K562 (cell line): ENCODE measurements at regions not wholly inside any gene's neighbourhood (a gene's known extent, or its start where the extent isn't known, plus 50 kb on each side); places are given as distances from the start of the nearest gene placed in this dataset.

Source experiments
- KLF16 ChIP-seq: IDR thresholded peaks from 2 replicates; pipeline ENCODE4 v1.6.1; 2016; ENCODE audit warnings: antibody characterized with exemption
- MAZ ChIP-seq, 2 experiments: fragments of 450-650 bp in 1 of 2; sonication (generic) in 1 of 2; formaldehyde crosslinking; IDR thresholded peaks in 1 of 2; conservative IDR thresholded peaks in 1 of 2; 2 replicates each; pipeline versions ENCODE4 v1.4.0 to v1.5.0; 2020; ENCODE audit warnings: mild to moderate bottlenecking in 1 of 2, missing genetic modification reagents in 1 of 2
- NFE2L1 ChIP-seq: fragments of 450-650 bp; IDR thresholded peaks from 2 replicates; pipeline ENCODE4 v1.6.1; 2016; ENCODE audit warnings: missing genetic modification characterization, low read depth, mild to moderate bottlenecking, missing compliant biosample characterization, moderate library complexity, borderline replicate concordance
- RNF219 ChIP-seq: fragments of 250-450 bp; sonication (Bioruptor Pico); IDR thresholded peaks from 2 replicates; pipeline ENCODE4 v1.5.0; 2022; ENCODE audit warnings: mild to moderate bottlenecking
- THRAP3 ChIP-seq: fragments of 450-650 bp; IDR thresholded peaks from 2 replicates; pipeline ENCODE4 v1.6.1; 2016; ENCODE audit warnings: mild to moderate bottlenecking, inconsistent platforms, borderline replicate concordance
- ZC3H8 ChIP-seq: fragments of 450-650 bp; IDR thresholded peaks from 2 replicates; pipeline ENCODE4 v1.6.1; 2017
- ZNF277 ChIP-seq: fragments of 250-450 bp; sonication (Bioruptor Pico); IDR thresholded peaks from 2 replicates; pipeline ENCODE4 v1.8.0; 2022; ENCODE audit warnings: inconsistent platforms, mild to moderate bottlenecking, moderate library complexity, borderline replicate concordance
- ZNF766 ChIP-seq: fragments of 200-800 bp; sonication (Bioruptor generic); conservative IDR thresholded peaks from 2 replicates; pipeline ENCODE4 v1.6.1; 2016; ENCODE audit warnings: missing genetic modification characterization, missing compliant biosample characterization
- TF ChIP-seq, protein P1 (sequence below): IDR thresholded peaks from 3 replicates; pipeline ENCODE4 v1.6.1; 2011; ENCODE audit warnings: borderline replicate concordance, mild to moderate bottlenecking, moderate library complexity; ENCODE audit not compliant: insufficient read length; ENCODE audit errors: extremely low read depth
- TF ChIP-seq, protein P2 (sequence below), 2 experiments: fragments of 450-650 bp; IDR thresholded peaks; 2 replicates each; pipeline ENCODE4 v1.6.1; 2016; ENCODE audit warnings: mild to moderate bottlenecking in 2 of 2, borderline replicate concordance in 1 of 2, low read depth in 1 of 2, moderate library complexity in 1 of 2

- TF ChIP-seq ZNF277 (CRISPR knock-in tag) (no peak), MAZ (CRISPR knock-in tag; conservative IDR thresholded peaks at IDR 0.05 in 1 of 2, IDR thresholded peaks at IDR 0.05 in 1 of 2) (0 out of 4 replicates have a peak, but pooled peaks of 1 of the 2 experiments have one; percentile 26), THRAP3 (no peak), ZC3H8 (no peak), ZNF766 (0 out of 2 replicates have a peak, but pooled peaks have one; percentile 62), NFE2L1 (tag) (no peak), KLF16 (0 out of 2 replicates have a peak, but pooled peaks have one; percentile 38), RNF219 (CRISPR knock-in tag) (no peak)
- TF ChIP-seq, protein P1, sequence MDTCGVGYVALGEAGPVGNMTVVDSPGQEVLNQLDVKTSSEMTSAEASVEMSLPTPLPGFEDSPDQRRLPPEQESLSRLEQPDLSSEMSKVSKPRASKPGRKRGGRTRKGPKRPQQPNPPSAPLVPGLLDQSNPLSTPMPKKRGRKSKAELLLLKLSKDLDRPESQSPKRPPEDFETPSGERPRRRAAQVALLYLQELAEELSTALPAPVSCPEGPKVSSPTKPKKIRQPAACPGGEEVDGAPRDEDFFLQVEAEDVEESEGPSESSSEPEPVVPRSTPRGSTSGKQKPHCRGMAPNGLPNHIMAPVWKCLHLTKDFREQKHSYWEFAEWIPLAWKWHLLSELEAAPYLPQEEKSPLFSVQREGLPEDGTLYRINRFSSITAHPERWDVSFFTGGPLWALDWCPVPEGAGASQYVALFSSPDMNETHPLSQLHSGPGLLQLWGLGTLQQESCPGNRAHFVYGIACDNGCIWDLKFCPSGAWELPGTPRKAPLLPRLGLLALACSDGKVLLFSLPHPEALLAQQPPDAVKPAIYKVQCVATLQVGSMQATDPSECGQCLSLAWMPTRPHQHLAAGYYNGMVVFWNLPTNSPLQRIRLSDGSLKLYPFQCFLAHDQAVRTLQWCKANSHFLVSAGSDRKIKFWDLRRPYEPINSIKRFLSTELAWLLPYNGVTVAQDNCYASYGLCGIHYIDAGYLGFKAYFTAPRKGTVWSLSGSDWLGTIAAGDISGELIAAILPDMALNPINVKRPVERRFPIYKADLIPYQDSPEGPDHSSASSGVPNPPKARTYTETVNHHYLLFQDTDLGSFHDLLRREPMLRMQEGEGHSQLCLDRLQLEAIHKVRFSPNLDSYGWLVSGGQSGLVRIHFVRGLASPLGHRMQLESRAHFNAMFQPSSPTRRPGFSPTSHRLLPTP: no peak
- TF ChIP-seq, protein P2, sequence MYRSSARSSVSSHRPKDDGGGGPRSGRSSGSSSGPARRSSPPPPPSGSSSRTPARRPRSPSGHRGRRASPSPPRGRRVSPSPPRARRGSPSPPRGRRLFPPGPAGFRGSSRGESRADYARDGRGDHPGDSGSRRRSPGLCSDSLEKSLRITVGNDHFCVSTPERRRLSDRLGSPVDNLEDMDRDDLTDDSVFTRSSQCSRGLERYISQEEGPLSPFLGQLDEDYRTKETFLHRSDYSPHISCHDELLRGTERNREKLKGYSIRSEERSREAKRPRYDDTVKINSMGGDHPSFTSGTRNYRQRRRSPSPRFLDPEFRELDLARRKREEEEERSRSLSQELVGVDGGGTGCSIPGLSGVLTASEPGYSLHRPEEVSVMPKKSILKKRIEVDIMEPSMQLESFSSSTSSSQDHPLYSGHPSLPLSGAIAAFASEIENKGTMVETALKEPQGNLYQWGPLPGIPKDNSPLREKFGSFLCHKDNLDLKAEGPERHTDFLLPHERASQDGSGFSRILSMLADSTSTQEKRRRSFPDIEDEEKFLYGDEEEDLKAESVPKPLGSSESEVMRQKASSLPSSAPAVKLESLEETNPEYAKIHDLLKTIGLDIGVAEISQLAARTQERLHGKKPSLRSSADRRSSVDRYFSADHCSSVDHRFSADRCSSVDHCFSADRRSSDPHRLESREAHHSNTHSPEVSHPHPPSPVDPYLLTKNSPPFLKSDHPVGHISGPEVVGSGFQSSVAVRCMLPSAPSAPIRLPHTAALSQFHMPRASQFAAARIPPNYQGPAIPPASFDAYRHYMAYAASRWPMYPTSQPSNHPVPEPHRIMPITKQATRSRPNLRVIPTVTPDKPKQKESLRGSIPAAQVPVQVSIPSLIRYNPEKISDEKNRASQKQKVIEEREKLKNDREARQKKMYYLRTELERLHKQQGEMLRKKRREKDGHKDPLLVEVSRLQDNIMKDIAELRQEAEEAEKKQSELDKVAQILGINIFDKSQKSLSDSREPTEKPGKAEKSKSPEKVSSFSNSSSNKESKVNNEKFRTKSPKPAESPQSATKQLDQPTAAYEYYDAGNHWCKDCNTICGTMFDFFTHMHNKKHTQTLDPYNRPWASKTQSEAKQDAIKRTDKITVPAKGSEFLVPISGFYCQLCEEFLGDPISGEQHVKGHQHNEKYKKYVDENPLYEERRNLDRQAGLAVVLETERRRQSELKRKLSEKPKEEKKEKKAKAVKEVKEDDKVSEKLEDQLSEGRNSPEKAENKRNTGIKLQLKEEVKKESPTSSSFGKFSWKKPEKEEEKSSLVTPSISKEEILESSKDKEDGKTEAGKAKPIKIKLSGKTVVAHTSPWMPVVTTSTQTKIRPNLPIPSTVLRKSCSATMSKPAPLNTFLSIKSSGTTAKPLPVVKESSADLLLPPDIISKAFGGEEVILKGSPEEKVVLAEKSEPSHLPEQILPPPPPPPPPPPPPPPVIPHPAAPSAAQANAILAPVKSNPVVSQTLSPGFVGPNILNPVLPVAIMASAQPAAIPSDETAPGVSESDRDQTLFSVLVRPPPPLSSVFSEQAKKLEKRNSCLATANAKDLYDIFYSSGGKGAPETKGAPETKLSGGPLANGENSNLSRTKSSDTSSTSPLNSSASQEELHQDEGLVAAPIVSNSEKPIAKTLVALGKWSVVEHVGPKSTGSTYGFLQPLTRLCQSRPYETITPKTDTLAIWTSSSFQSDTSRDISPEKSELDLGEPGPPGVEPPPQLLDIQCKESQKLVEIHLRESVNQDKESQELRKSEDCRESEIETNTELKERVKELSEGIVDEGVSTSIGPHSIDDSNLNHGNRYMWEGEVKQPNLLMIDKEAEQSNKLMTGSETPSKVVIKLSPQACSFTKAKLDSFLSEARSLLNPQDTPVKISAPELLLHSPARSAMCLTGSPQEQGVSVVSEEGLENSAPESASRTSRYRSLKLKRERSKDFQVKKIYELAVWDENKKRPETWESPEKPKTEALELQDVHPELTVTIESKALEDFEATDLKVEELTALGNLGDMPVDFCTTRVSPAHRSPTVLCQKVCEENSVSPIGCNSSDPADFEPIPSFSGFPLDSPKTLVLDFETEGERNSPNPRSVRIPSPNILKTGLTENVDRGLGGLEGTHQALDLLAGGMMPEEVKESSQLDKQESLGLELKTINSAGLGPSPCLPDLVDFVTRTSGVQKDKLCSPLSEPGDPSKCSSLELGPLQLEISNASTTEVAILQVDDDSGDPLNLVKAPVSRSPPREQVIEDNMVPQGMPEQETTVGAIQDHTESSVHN (IDR thresholded peaks at IDR 0.05; ENCODE audit: borderline replicate concordance in 1 of 2, low read depth in 1 of 2): no peak
Observed at GRCh38 chr5:109511980-109512734, 102.4 kb upstream of the PJA2 start (continued).
